NCI-H2029 (cell line): ENCODE measurements at regions not wholly inside any gene's neighbourhood (a gene's known extent, or its start where the extent isn't known, plus 50 kb on each side); places are given as distances from the start of the nearest gene placed in this dataset.
"Not testable (repeated sequence)": the region's sequence is repeated elsewhere in the genome, so short reads cannot be mapped to it uniquely, and the experiment has no call there.

Experiments
- DNase-seq: peaks from one replicate; lab custom pipeline; 2025; lab: John Stamatoyannopoulos, UW

- DNase-seq, result no peak
Observed at GRCh38 chr2:52289741-52290140, 1257.8 kb upstream of the NRXN1 start.

- no peak for DNase-seq
Observed at GRCh38 chr2:52288596-52288995, 1256.7 kb upstream of the NRXN1 start.

DNA sequence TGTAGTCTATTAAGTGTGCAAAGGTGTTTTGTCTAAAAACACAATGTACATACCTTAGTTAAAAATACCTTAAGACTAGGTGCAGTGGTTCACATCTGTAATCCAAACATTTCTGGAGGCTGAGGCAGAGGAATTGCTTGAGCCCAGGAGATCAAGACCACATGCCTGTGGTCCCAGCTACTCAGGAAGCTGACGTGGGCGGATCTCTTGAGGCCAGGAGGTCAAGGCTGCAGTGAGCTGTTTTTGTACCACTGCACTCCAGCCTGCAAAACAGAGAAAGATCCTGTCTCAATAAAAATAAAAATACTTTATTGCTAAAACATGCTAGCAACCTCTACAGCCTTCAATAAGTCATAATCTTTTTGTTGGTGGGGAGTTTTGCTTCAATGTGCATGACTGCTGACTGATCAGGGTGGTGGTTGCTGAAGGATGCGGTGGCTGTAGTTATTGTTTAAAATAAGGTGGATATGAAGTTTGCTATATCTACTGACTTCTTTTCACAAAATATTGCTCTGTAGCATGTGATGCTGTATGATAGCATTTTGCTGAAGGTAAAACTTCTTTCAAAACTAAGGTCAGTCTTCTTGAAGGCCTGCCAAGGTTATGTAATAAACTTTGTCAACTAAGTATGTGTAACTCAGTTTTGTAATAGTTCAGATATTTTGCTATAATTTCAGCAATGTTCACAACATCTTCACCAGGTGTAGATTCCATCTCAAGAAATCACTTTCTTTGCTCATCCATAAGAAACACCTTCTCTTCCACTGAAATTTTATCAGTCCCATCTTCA lies 1238.0 kb upstream of the NRXN1 start:
- no peak for DNase-seq

- DNase-seq, result no peak
Observed at GRCh38 chr2:52264911-52265310, 1233.0 kb upstream of the NRXN1 start.

DNA sequence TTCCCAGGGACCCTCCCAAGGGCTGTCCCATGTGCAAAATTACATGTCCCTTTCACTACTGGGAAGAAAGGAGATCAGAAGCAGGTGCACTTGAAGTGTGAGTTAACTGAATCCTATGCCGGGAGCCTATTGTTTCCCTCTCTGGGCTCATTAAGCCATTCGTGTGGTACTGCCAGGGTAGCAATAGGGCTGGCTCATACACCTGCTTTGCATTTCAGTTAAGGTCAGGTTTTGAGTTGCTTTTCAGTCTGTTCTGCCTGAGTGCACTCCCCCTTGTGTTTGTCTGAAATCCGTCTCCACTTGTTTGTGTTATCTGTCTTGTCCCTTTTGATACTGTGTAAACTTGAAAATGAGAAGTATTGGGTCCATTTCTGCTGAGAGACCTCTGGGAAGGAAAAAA lies 1232.6 kb upstream of the NRXN1 start:
- DNase-seq, result peak; percentile 85

- DNase-seq, result no peak
Observed at GRCh38 chr2:52260904-52261303, 1229.0 kb upstream of the NRXN1 start.

DNA sequence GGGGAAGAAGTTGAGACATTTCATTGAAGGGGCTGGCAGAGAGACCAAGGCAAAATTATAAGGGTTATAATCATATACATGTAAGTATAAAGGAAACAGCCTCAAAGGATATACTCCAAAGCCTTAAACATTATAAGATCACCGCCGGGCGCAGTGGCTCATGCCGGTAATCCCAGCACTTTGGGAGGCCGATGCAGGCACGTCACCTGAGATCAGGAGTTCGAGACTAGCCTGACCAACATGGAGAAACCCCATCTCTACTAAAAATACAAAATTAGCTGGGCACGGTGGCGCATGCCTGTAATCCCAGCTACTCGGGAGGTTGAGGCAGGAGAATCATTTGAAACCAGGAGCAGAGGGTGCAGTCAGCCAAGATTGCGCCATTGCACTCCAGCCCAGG lies 1227.0 kb upstream of the NRXN1 start:
- DNase-seq, result not testable (repeated sequence)

DNA sequence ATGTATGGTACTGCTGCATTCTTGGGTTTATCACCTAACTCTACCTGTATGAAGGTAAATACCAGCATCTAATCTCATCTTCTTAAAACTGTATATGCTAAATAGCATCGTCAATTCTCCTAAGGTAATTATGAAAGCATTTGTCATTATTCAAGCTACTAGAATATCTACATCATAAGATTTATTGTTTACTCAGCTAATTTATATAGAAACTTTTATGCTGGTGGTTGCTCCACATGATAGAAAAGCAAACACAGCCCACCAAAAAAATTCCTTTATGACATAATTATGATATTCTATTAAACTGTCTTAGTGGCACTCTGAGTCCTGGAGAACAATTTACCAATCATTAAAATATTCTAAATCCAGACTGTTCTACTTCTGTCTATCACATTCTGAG lies 1226.1 kb upstream of the NRXN1 start:
- DNase-seq, result no peak

GRCh38 chr2:52253416-52253980 lies 1221.6 kb upstream of the NRXN1 start:
- DNase-seq, result no peak

- peak; percentile 39 for DNase-seq
Observed at GRCh38 chr2:52238782-52239181, 1206.8 kb upstream of the NRXN1 start.

GRCh38 chr2:52222128-52222527 lies 1190.2 kb upstream of the NRXN1 start:
- no peak for DNase-seq

GRCh38 chr2:52220393-52220792 lies 1188.5 kb upstream of the NRXN1 start:
- DNase-seq, result peak; percentile 94

GRCh38 chr2:52210611-52211010 lies 1178.7 kb upstream of the NRXN1 start:
- no peak for DNase-seq

DNA sequence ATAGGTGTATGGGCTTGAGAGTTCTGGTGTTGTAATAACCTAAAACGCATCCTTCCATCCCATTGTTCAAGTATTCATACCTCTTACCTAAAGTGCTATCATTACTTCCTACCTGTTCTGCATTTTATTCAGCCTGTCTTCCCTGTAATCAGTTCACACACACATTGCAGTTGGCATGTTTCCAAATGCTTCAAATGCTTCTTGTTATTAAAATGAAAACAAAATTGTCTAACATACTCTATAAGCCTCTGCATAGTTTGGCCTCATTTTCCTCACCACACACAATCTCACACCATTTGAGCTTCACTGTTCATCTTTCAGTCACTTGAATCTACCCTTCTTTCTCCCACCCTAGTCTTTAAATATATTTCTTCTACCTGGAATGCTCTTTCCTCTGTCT lies 1178.2 kb upstream of the NRXN1 start:
- DNase-seq, result no peak

- no peak for DNase-seq
Observed at GRCh38 chr2:52194342-52194741, 1162.4 kb upstream of the NRXN1 start.

GRCh38 chr2:52193804-52194203 lies 1161.9 kb upstream of the NRXN1 start:
- no peak for DNase-seq

- DNase-seq, result no peak
Observed at GRCh38 chr2:52192656-52193055, 1160.7 kb upstream of the NRXN1 start.

DNA sequence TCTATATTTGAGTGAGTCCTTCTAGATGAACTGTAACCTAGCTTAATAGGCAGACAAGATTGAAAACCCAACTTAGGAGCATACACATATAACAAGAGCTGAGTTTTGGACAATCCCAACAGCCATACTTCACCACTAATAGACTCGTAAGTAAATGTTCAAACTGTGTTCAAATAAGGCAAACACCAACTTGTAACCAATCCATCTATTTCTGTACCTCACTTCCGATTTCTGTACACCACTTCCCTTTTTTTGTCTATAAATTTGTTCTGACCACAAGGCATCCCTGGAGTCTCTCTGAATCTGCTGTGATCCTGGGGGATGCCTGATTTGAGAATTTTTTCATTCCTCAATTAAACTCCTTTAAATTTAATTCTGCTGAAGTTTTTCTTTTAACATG lies 1149.1 kb upstream of the NRXN1 start:
- DNase-seq, result no peak

- DNase-seq, result no peak
Observed at GRCh38 chr2:52178845-52179244, 1146.9 kb upstream of the NRXN1 start.

DNA sequence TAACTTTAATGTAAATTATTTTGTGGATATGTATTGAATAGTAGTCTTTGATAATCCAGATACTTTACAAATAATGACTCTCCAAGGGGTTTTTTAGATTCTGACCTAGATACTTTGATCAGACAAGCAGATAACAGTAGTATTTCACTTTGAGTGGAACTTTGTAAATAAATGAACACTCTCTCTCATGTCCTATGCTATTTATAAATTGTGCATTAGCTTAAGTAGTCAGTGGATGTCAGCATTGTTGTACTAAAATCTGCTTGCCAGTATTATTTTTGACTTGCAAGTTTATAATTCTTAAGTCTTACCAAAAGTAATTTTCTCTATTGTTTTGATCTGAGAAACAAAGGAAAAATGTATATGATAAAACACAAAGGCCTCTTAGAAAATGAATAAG lies 1113.1 kb upstream of the NRXN1 start:
- DNase-seq, result no peak

DNA sequence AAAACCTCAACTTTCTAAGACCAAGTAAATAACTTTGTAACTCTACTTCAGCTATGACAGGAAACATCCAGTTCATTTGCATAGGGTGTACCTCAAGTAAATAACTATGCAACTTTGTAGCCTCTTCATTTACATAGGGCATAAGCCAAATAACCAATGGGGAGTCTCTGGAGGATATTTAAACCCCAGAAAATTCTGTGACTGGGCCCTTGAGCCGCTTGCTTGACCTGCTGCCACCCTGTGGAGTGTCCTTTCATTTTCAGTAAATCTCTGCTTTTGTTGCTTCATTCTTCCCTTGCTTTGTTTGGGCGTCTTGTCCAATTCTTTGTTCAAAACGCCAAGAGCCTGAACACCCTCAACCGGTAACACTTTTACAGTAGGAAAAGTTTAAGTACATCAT lies 1112.7 kb upstream of the NRXN1 start:
- no peak for DNase-seq

GRCh38 chr2:52141076-52141475 lies 1109.1 kb upstream of the NRXN1 start:
- no peak for DNase-seq

DNA sequence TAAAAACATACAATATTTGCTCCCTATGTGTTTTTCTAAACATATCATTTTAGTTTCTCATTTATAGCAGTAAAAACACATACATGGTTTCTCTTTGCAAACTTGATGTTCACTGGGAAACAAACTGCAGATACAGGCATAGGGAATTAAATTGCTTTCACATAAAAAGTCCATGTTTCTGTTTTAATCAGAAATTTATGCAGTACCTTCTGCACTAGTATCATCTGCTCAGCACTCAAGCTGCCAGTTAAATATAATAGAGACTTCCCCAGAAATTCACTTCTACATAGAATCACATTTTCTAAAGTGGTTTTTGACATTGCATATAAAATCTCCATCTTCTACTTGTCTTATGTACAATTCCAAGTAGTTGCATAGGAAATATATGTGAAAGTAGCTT lies 1107.3 kb upstream of the NRXN1 start:
- DNase-seq, result no peak

- DNase-seq, result no peak
Observed at GRCh38 chr2:52135235-52135634, 1103.3 kb upstream of the NRXN1 start.
